Left kidney (tissue), 1 donor: ENCODE measurements at regions not wholly inside any gene's neighbourhood (a gene's known extent, or its start where the extent isn't known, plus 50 kb on each side); places are given as distances from the start of the nearest gene placed in this dataset.
A peak's percentile ranks its signal among the peaks of the same experiment; 100 is the strongest.

ENCODE experiments used
- DNase-seq: peaks from one replicate; pipeline ENCODE4 v3.0.0-alpha.2; 2013

- no peak for DNase-seq
These were observed 869.2 kb upstream of the GCFC2 start for GRCh38 chr2:76579911-76580310.

GRCh38 chr2:76572981-76573380, 862.3 kb upstream of the GCFC2 start:
- no peak for DNase-seq

- no peak for DNase-seq
These were observed 859.1 kb upstream of the GCFC2 start for GRCh38 chr2:76569819-76570218.

GRCh38 chr2:76567478-76567877, 856.8 kb upstream of the GCFC2 start:
- DNase-seq = no peak

GRCh38 chr2:76564734-76565133, 854.0 kb upstream of the GCFC2 start:
- no peak for DNase-seq

- no peak for DNase-seq
These were observed 853.0 kb upstream of the GCFC2 start for GRCh38 chr2:76563730-76564129.

GRCh38 chr2:76558157-76558556, 847.4 kb upstream of the GCFC2 start:
- DNase-seq = no peak

- no peak for DNase-seq
These were observed 845.3 kb upstream of the GCFC2 start for GRCh38 chr2:76556018-76556417.

GRCh38 chr2:76546207-76546606, 835.5 kb upstream of the GCFC2 start:
- no peak for DNase-seq

- DNase-seq = no peak
These were observed 834.2 kb upstream of the GCFC2 start for GRCh38 chr2:76544901-76545300.

GRCh38 chr2:76517574-76517909, 806.8 kb upstream of the GCFC2 start:
- DNase-seq = no peak

GRCh38 chr2:76516861-76517573, 806.3 kb upstream of the GCFC2 start:
- DNase-seq = no peak

GRCh38 chr2:76512201-76512820, 801.6 kb upstream of the GCFC2 start:
- DNase-seq = no peak

- DNase-seq = no peak
These were observed 795.8 kb upstream of the GCFC2 start for GRCh38 chr2:76506538-76506937.

- DNase-seq = no peak
These were observed 790.9 kb upstream of the GCFC2 start for GRCh38 chr2:76501641-76502040.

- DNase-seq = no peak
These were observed 787.6 kb upstream of the GCFC2 start for GRCh38 chr2:76498360-76498759.

GRCh38 chr2:76491503-76491902, 780.8 kb upstream of the GCFC2 start:
- DNase-seq = no peak

GRCh38 chr2:76478266-76479035, 767.7 kb upstream of the GCFC2 start:
- peak; percentile 24 for DNase-seq

- no peak for DNase-seq
These were observed 762.2 kb upstream of the GCFC2 start for GRCh38 chr2:76472946-76473345.

GRCh38 chr2:76469066-76469465, 758.4 kb upstream of the GCFC2 start:
- no peak for DNase-seq

- no peak for DNase-seq
These were observed 756.6 kb upstream of the GCFC2 start for GRCh38 chr2:76467326-76467725.

- DNase-seq = no peak
These were observed 753.6 kb upstream of the GCFC2 start for GRCh38 chr2:76464310-76464709.

GRCh38 chr2:76461431-76461830, 750.7 kb upstream of the GCFC2 start:
- DNase-seq = no peak

- DNase-seq = no peak
These were observed 745.2 kb upstream of the GCFC2 start for GRCh38 chr2:76455910-76456309.
